ENCODE measurements at regions not wholly inside any gene's neighbourhood (a gene's known extent, or its start where the extent isn't known, plus 50 kb on each side); places are given as distances from the start of the nearest gene placed in this dataset.

- TF ChIP-seq POLR2A (IDR thresholded peaks at IDR 0.05; ENCODE audit: low read depth, low read length) = no peak
- no peak for TF ChIP-seq SPI1 (IDR thresholded peaks at IDR 0.05; ENCODE audit: low read depth, low read length)
- no peak for TF ChIP-seq TAF1 (IDR thresholded peaks at IDR 0.05; ENCODE audit: low read depth, low read length)
- no peak for TF ChIP-seq POLR2AphosphoS5 (IDR thresholded peaks at IDR 0.05; ENCODE audit: low read depth, low read length)
- TF ChIP-seq POU2F2 (IDR thresholded peaks at IDR 0.05; ENCODE audit: low read depth, low read length) = no peak
- no peak for TF ChIP-seq PAX5 (IDR thresholded peaks at IDR 0.05; ENCODE audit: insufficient read depth, low read length, severe bottlenecking)
Measured at GRCh38 chr20:40186826-40187225, 502.2 kb downstream of the MAFB start.

Measured in GM12891 (cell line).